ENCODE measurements at regions not wholly inside any gene's neighbourhood (a gene's known extent, or its start where the extent isn't known, plus 50 kb on each side); places are given as distances from the start of the nearest gene placed in this dataset.

GRCh38 chr4:173684223-173684622 lies 154.2 kb upstream of the HAND2 start:
- H2AFZ ChIP-seq (ENCODE audit: low read length) = no peak overlapping the region
- no peak overlapping the region for H3K4me3 ChIP-seq (ENCODE audit: insufficient read depth, low read length)
- no peaks in the 10 kb centered on the region for H3K4me1 ChIP-seq (ENCODE audit: insufficient read depth, low read length)
- H3K79me2 ChIP-seq (ENCODE audit: insufficient read depth, low read length) = no peaks in the 10 kb centered on the region
- H3K27ac ChIP-seq (ENCODE audit: low read depth, low read length) = no peak overlapping the region
- no peaks in the 10 kb centered on the region for H3K36me3 ChIP-seq (ENCODE audit: insufficient read depth, low read length)
- DNase-seq (ENCODE audit: insufficient read length, low spot score, missing footprints) = no peak
- H3K9me3 ChIP-seq (ENCODE audit: low read depth, low read length) = no peaks in the 10 kb centered on the region
- no peaks in the 10 kb centered on the region for H3K27me3 ChIP-seq (ENCODE audit: insufficient read depth, low read length)
- no peak overlapping the region for H3K4me2 ChIP-seq (ENCODE audit: insufficient read depth, low read length)
- TF ChIP-seq CTCF (IDR thresholded peaks at IDR 0.05; ENCODE audit: extremely low read depth, low read depth, low read length) = no peak
- H4K20me1 ChIP-seq (ENCODE audit: insufficient read depth, low read length) = no peaks in the 10 kb centered on the region

- no peaks in the 10 kb centered on the region for H4K20me1 ChIP-seq (ENCODE audit: insufficient read depth, low read length)
- H3K27ac ChIP-seq (ENCODE audit: low read depth, low read length) = no peak overlapping the region
- no peak overlapping the region for H3K4me2 ChIP-seq (ENCODE audit: insufficient read depth, low read length)
- no peak for TF ChIP-seq CTCF (IDR thresholded peaks at IDR 0.05; ENCODE audit: extremely low read depth, low read depth, low read length)
- no peaks in the 10 kb centered on the region for H3K27me3 ChIP-seq (ENCODE audit: insufficient read depth, low read length)
- H3K4me3 ChIP-seq (ENCODE audit: insufficient read depth, low read length) = no peak overlapping the region
- H3K9me3 ChIP-seq (ENCODE audit: low read depth, low read length) = no peaks in the 10 kb centered on the region
- no peak for DNase-seq (ENCODE audit: insufficient read length, low spot score, missing footprints)
- no peaks in the 10 kb centered on the region for H3K36me3 ChIP-seq (ENCODE audit: insufficient read depth, low read length)
- no peaks in the 10 kb centered on the region for H3K79me2 ChIP-seq (ENCODE audit: insufficient read depth, low read length)
- no peaks in the 10 kb centered on the region for H3K4me1 ChIP-seq (ENCODE audit: insufficient read depth, low read length)
- H2AFZ ChIP-seq (ENCODE audit: low read length) = no peak overlapping the region
Measured at GRCh38 chr4:173682609-173683008, 152.6 kb upstream of the HAND2 start.

GRCh38 chr4:173680278-173680677 lies 150.2 kb upstream of the HAND2 start:
- Histone ChIP-seq H2AFZ (ENCODE audit: low read length) (no peak overlapping the region), H3K27me3 (ENCODE audit: insufficient read depth, low read length) (no peaks in the 10 kb centered on the region), H3K36me3 (ENCODE audit: insufficient read depth, low read length) (no peaks in the 10 kb centered on the region), H3K4me3 (ENCODE audit: insufficient read depth, low read length) (no peak overlapping the region), H4K20me1 (ENCODE audit: insufficient read depth, low read length) (no peaks in the 10 kb centered on the region), H3K27ac (ENCODE audit: low read depth, low read length) (no peak overlapping the region), H3K4me1 (ENCODE audit: insufficient read depth, low read length) (no peaks in the 10 kb centered on the region), H3K9me3 (ENCODE audit: low read depth, low read length) (no peaks in the 10 kb centered on the region), H3K79me2 (ENCODE audit: insufficient read depth, low read length) (no peaks in the 10 kb centered on the region), H3K4me2 (ENCODE audit: insufficient read depth, low read length) (no peak overlapping the region)
- TF ChIP-seq CTCF (IDR thresholded peaks at IDR 0.05; ENCODE audit: extremely low read depth, low read depth, low read length) = no peak
- DNase-seq (ENCODE audit: insufficient read length, low spot score, missing footprints) = no peak

- Histone ChIP-seq H3K27ac (ENCODE audit: low read depth, low read length) (no peak overlapping the region), H3K9me3 (ENCODE audit: low read depth, low read length) (no peaks in the 10 kb centered on the region), H2AFZ (ENCODE audit: low read length) (no peak overlapping the region), H3K79me2 (ENCODE audit: insufficient read depth, low read length) (no peaks in the 10 kb centered on the region), H3K36me3 (ENCODE audit: insufficient read depth, low read length) (no peaks in the 10 kb centered on the region), H3K4me1 (ENCODE audit: insufficient read depth, low read length) (no peaks in the 10 kb centered on the region), H3K4me3 (ENCODE audit: insufficient read depth, low read length) (no peak overlapping the region), H3K4me2 (ENCODE audit: insufficient read depth, low read length) (no peak overlapping the region), H3K27me3 (ENCODE audit: insufficient read depth, low read length) (no peaks in the 10 kb centered on the region), H4K20me1 (ENCODE audit: insufficient read depth, low read length) (no peaks in the 10 kb centered on the region)
- no peak for DNase-seq (ENCODE audit: insufficient read length, low spot score, missing footprints)
- no peak for TF ChIP-seq CTCF (IDR thresholded peaks at IDR 0.05; ENCODE audit: extremely low read depth, low read depth, low read length)
Measured at GRCh38 chr4:173675446-173675845, 145.4 kb upstream of the HAND2 start.
